GM13977 (cell line): ENCODE measurements at regions not wholly inside any gene's neighbourhood (a gene's known extent, or its start where the extent isn't known, plus 50 kb on each side); places are given as distances from the start of the nearest gene placed in this dataset.

Source experiments
- DNase-seq: peaks from one replicate; pipeline ENCODE4 v3.0.0; 2012; ENCODE audit warnings: low spot score
- in situ Hi-C: fragments of 300-500 bp; cut with MboI; formaldehyde crosslinking; loops from one replicate; pipeline ENCODE4 v1.12.0; 2022; ENCODE audit warnings: low sequenced_read_pairs, low pct_unique_long_range_greater_than_20kb, mixed read lengths, inconsistent platforms; ENCODE audit not compliant: unreplicated experiment
- TF ChIP-seq, protein P1 (sequence below): IDR thresholded peaks from 2 replicates; pipeline ENCODE4 v1.5.1; 2012; ENCODE audit warnings: mild to moderate bottlenecking, control low read depth; ENCODE audit not compliant: insufficient read depth; ENCODE audit errors: extremely low read depth, missing control alignments

DNA sequence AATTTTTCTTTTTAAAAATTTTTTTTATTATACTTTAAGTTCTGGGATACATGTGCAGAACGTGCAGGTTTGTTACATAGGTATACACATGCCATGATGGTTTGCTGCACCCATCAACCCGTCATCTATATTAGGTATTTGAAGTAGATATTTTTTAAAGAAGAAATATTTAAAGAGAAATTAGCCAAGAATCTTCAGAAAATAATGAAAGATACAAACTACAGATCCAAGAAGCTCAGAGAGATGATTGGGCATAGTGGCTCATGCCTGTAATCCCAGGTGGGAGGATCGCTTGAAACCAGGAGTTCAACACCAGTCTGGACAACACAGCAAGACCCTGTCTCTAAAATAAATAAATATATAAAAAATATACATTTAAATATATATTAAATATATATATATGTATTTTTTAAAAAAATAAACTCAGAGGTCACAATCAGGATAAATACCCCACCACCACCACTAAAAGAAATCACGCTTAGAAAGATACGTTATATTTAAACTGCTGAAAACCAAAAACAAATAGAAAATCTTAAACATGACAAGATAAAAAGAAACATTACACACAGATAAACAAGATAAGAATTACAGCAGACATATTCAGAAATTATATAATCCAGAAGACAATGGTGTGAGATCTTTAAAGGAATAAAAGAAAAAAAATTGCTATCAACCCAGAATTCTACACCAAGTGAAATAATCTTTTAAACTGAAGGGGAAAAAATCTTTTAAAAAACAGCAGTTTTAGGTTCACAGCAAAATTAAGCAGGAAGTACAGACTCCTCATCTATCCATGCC lies 57.5 kb downstream of the CSF2 start:
- TF ChIP-seq, protein P1, sequence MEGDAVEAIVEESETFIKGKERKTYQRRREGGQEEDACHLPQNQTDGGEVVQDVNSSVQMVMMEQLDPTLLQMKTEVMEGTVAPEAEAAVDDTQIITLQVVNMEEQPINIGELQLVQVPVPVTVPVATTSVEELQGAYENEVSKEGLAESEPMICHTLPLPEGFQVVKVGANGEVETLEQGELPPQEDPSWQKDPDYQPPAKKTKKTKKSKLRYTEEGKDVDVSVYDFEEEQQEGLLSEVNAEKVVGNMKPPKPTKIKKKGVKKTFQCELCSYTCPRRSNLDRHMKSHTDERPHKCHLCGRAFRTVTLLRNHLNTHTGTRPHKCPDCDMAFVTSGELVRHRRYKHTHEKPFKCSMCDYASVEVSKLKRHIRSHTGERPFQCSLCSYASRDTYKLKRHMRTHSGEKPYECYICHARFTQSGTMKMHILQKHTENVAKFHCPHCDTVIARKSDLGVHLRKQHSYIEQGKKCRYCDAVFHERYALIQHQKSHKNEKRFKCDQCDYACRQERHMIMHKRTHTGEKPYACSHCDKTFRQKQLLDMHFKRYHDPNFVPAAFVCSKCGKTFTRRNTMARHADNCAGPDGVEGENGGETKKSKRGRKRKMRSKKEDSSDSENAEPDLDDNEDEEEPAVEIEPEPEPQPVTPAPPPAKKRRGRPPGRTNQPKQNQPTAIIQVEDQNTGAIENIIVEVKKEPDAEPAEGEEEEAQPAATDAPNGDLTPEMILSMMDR: no peak
- in situ Hi-C loops: loop anchor here (10.0 kb wide), 1 partner anchor 66 kb away; the partner anchor contains the start of gene IL3
- DNase-seq: no peak

DNA sequence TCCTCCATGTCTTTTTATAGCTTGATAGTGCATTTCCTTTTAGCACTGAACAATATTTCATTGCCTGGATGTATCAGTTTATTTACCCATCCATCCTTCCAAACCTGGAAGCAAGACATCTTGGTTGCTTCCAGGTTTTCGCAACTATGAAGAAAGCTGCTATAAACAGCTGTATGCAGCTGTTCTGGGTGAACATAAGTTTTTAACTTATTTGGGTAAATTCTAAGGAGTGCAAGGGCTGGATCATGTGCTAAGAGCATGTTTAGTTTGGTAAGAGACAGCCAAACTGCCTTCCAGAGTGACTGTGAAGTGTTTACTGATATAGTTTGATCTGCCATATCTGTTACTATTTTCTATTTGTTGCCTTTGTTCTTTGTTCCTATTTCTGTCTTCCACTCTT lies 58.5 kb downstream of the CSF2 start:
- in situ Hi-C loops: loop anchor here (10.0 kb wide), 1 partner anchor 67 kb away; the partner anchor contains the start of gene IL3
- TF ChIP-seq, protein P1: no peak
- DNase-seq: no peak

DNA sequence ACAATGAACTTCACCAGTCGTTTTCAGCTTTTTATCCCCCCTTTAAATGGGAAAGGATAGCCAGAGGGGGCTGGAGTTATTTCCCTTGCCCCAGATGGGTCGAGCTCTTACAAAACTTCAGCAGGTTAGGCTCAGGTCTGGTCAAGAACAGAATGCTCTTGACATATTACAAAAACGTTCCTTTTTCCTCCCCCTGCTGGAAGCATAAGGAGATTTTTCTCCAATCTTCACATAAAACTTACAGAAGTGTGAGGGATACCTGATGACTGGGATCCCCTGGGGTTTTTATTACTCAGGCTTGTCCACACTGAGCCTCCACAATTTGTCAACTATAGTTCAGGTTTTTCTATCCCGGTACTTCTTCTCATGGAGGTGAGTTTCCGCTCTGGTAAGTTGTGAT lies 60.8 kb downstream of the CSF2 start:
- in situ Hi-C loops: loop anchor here (10.0 kb wide), 1 partner anchor 70 kb away; the partner anchor contains the start of gene IL3
- TF ChIP-seq, protein P1: no peak
- no peak for DNase-seq

DNA sequence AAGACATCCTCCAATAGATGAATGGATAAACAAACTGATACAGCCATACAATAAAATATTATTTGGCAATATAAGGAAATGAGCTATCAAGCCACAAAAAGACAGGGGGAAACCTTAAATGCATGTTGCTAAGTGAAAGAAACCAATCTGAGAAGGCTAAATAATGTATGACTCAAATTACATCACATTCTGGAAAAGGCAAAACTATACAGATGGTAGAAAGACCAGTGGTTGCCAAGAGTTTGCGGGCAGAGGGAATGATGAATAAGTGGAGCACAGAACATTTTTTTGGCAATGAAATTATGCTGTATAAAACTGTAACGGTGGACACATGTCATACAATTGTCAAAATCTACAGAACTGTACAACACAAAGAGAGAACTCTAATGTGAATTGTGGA lies 63.3 kb downstream of the CSF2 start:
- TF ChIP-seq, protein P1: no peak
- in situ Hi-C loops: loop anchor here (10.0 kb wide), 1 partner anchor 72 kb away; the partner anchor contains the start of gene IL3
- DNase-seq: no peak

DNA sequence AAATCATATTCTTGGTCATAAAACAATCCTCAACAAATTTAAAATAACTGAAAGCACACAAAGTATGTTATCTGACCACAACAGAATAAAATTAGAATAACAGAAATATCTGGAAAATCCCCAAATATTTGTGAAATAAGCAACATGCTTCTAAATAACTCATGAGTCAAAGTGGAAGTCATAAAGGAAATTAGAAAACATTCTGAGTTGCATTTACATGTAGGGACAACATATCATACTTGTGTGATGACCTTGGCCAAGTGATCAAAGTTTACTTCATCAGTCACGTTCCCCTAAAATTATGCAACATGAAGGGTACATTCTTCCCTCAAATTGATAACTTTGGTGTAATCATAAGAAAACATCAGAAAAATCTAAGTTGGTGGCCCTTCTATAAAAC lies 64.7 kb downstream of the CSF2 start:
- no peak for DNase-seq
- TF ChIP-seq, protein P1: no peak
- in situ Hi-C loops: loop anchor here (10.0 kb wide), 1 partner anchor 73 kb away; the partner anchor contains the start of gene IL3
